Lung (tissue), 11 donors: ENCODE measurements at regions not wholly inside any gene's neighbourhood (a gene's known extent, or its start where the extent isn't known, plus 50 kb on each side); places are given as distances from the start of the nearest gene placed in this dataset.

Experiments
- ATAC-seq: fragments of 200-7000 bp; cut with Tn5 transposase; one replicate; pipeline ENCODE4 v1.9.1; 2020; ENCODE audit warnings: moderate number of reproducible peaks; ENCODE audit not compliant: insufficient read depth, low FRiP score
- DNase-seq, 3 donors: peaks; one replicate each; pipeline ENCODE4 v3.0.0-alpha.2; 2013 to 2017
- H3K27ac ChIP-seq, 2 donors: one replicate each; pipeline ENCODE4 v1.5.1; 2013; ENCODE audit warnings: mild to moderate bottlenecking in 2 of 2, moderate library complexity in 2 of 2, control low read depth in 1 of 2, inconsistent platforms in 1 of 2, low read depth in 1 of 2, low read length in 1 of 2
- H3K27me3 ChIP-seq, 3 donors: one replicate each; pipeline ENCODE4 v1.5.1; 2013; ENCODE audit warnings: low read length in 2 of 3; ENCODE audit not compliant: control insufficient read depth in 3 of 3, insufficient read depth in 3 of 3
- H3K36me3 ChIP-seq, 4 donors: one replicate each; pipeline ENCODE4 v1.5.1; 2013; ENCODE audit warnings: low read length in 4 of 4, mild to moderate bottlenecking in 1 of 4, moderate library complexity in 1 of 4; ENCODE audit not compliant: control insufficient read depth in 4 of 4, insufficient read depth in 4 of 4
- H3K4me1 ChIP-seq, 5 donors: one replicate each; pipeline ENCODE4 v1.5.1; 2013; ENCODE audit warnings: low read length in 5 of 5, mild to moderate bottlenecking in 2 of 5, moderate library complexity in 1 of 5; ENCODE audit not compliant: control insufficient read depth in 5 of 5, insufficient read depth in 5 of 5
- H3K4me3 ChIP-seq: one replicate; pipeline ENCODE4 v1.5.1; 2013; ENCODE audit warnings: mild to moderate bottlenecking, control low read depth, moderate library complexity
- H3K9ac ChIP-seq, 2 donors: one replicate each; pipeline ENCODE4 v1.5.1; 2013; ENCODE audit warnings: low read length in 2 of 2, control low read depth in 1 of 2; ENCODE audit not compliant: insufficient read depth in 1 of 2
- H3K9me3 ChIP-seq, 4 donors: one replicate each; pipeline ENCODE4 v1.5.1; 2013; ENCODE audit warnings: low read length in 3 of 4, mild to moderate bottlenecking in 1 of 4, moderate library complexity in 1 of 4; ENCODE audit not compliant: control insufficient read depth in 4 of 4, insufficient read depth in 3 of 4
- CTCF ChIP-seq: IDR thresholded peaks from 2 replicates; pipeline ENCODE4 v1.5.1; 2012; ENCODE audit warnings: mild to moderate bottlenecking; ENCODE audit errors: control extremely low read depth, extremely low read depth
- WGBS, 2 donors: extraction: QIAGEN DNeasy Blood & Tissue Kit; methylation state at CpG; one replicate each; pipeline ENCODE4 v1.1.7; 2013; 5-methylcytosine and 5-hydroxymethylcytosine counted together
- donor health status: control.
- donor health status: control.
- donor health status: Bipolar disorder and iron deficiency.
- donor health status: healthy.
- donor health status: DM: yes; HTN: yes; CAD: no.

- TF ChIP-seq CTCF, result no peak
- ATAC-seq, result no peak
Observed at GRCh38 chr13:103528437-103528836, 462.2 kb upstream of the SLC10A2 start.

GRCh38 chr13:103525530-103525929 is 459.3 kb upstream of the SLC10A2 start:
- ATAC-seq, result no peak
- 95 to 96% methylated on average over 1 of the region's 1 CpG for WGBS, 2 donors
- Histone ChIP-seq H3K27ac (no peak overlapping the region), H3K36me3 (no peaks in the 10 kb centered on the region), H3K27me3 (no peaks in the 10 kb centered on the region), H3K9ac (no peak overlapping the region), H3K4me1 (no peaks in the 10 kb centered on the region), H3K9me3 (no peaks in the 10 kb centered on the region), H3K4me3 (no peak overlapping the region)
- no peak for DNase-seq
- no peak for TF ChIP-seq CTCF

More at GRCh38 chr13:103528437-103528836, 462.2 kb upstream of the SLC10A2 start:
- no peak overlapping the region for H3K9ac ChIP-seq
- H3K36me3 ChIP-seq, result no peaks in the 10 kb centered on the region
- 47 to 69% methylated on average over 2 of the region's 2 CpGs for WGBS, 2 donors
- H3K4me3 ChIP-seq, result no peak overlapping the region
- H3K9me3 ChIP-seq, result no peaks in the 10 kb centered on the region
- H3K4me1 ChIP-seq, result no peaks in the 10 kb centered on the region
- no peaks in the 10 kb centered on the region for H3K27me3 ChIP-seq
- H3K27ac ChIP-seq, result no peak overlapping the region
- DNase-seq, result no peak

GRCh38 chr13:103523858-103524257 is 457.6 kb upstream of the SLC10A2 start:
- Histone ChIP-seq H3K36me3 (no peaks in the 10 kb centered on the region), H3K4me3 (no peak overlapping the region), H3K9ac (no peak overlapping the region), H3K4me1 (no peaks in the 10 kb centered on the region), H3K27me3 (no peaks in the 10 kb centered on the region), H3K9me3 (no peaks in the 10 kb centered on the region), H3K27ac (no peak overlapping the region)
- ATAC-seq (no peak), DNase-seq (no peak)
- 78 to 84% methylated on average over 7 of the region's 7 CpGs for WGBS, 2 donors
- no peak for TF ChIP-seq CTCF

- ATAC-seq (no peak), DNase-seq (no peak)
- Histone ChIP-seq H3K9ac (no peak overlapping the region), H3K4me3 (no peak overlapping the region), H3K36me3 (no peaks in the 10 kb centered on the region), H3K27me3 (no peaks in the 10 kb centered on the region), H3K4me1 (no peaks in the 10 kb centered on the region), H3K9me3 (no peaks in the 10 kb centered on the region), H3K27ac (no peak overlapping the region)
- whole genome bisulfite sequencing, 2 donors, result 77 to 82% methylated on average over 1 of the region's 1 CpG
- no peak for TF ChIP-seq CTCF
Observed at GRCh38 chr13:103521532-103521931, 455.3 kb upstream of the SLC10A2 start.
